Right cardiac atrium (tissue), 5 donors: ENCODE measurements at regions not wholly inside any gene's neighbourhood (a gene's known extent, or its start where the extent isn't known, plus 50 kb on each side); places are given as distances from the start of the nearest gene placed in this dataset.

Source experiments
- ATAC-seq, 2 donors: fragments of 200-7000 bp; cut with Tn5 transposase; one replicate each; pipeline versions ENCODE4 v1.8.0 to v1.9.1; 2020; ENCODE audit warnings: moderate library complexity in 2 of 2, mild to moderate bottlenecking in 1 of 2
- DNase-seq, 3 donors: peaks; one replicate each; pipeline ENCODE4 v3.0.0-alpha.2; 2020
- H3K27ac ChIP-seq: one replicate; pipeline ENCODE4 v1.5.1; 2013; ENCODE audit warnings: mild to moderate bottlenecking, low read length, control low read depth, moderate library complexity
- H3K27me3 ChIP-seq: one replicate; pipeline ENCODE4 v1.6.1; 2013; ENCODE audit not compliant: control insufficient read depth, insufficient read depth
- H3K4me1 ChIP-seq: one replicate; pipeline ENCODE4 v1.6.1; 2013; ENCODE audit warnings: low read length; ENCODE audit not compliant: control insufficient read depth, insufficient read depth
- H3K4me3 ChIP-seq: one replicate; pipeline ENCODE4 v1.5.1; 2013; ENCODE audit warnings: low read length, control low read depth
- H3K9me3 ChIP-seq: one replicate; pipeline ENCODE4 v1.6.1; 2013; ENCODE audit warnings: low read length; ENCODE audit not compliant: control insufficient read depth
- WGBS: extraction: QIAGEN DNeasy Blood & Tissue Kit; methylation state at CpG from one replicate; pipeline ENCODE4 v1.1.7; 2013; 5-methylcytosine and 5-hydroxymethylcytosine counted together
- intact Hi-C, 4 donors: fragments of 100-400 bp; cut with DNase I; formaldehyde crosslinking; loops; one replicate each; pipeline versions ENCODE4 v1.11.0 to v1.14.0; 2022 to 2023
- donor health status: healthy with polysubstance abuse.
- donor health status: DM: no; HTN: yes; CAD: no.
- donor health status: DM: no; HTN: no; CAD: no.
- donor health status: DM: no; HTN: yes; CAD: no; lungs with severe emphysema.
- donor health status: DM: yes; HTN: yes; CAD: no.

DNA sequence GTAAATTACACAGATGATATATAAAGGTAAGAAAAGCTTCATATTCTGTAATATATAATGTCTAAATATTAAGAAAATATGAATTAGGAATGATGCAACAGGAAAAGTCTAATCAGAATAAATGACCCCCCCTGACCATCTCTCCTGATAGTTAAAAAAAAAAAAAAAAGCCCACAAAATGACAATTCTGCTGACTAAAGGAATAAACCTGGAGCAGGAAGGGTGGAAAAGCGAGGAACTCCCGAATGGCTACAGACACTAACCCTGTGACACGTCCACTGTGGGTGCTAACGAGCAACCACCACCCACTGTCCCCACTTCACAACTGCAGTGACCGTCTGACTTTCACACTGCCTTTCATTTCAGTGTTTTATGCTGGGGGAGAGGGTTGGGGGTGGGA lies 67.6 kb upstream of the FOXQ1 start:
- Histone ChIP-seq H3K27me3 (no peaks in the 10 kb centered on the region), H3K4me3 (no peak overlapping the region), H3K4me1 (no peaks in the 10 kb centered on the region), H3K9me3 (no peaks in the 10 kb centered on the region), H3K27ac (no peak overlapping the region)
- no peak for DNase-seq
- intact Hi-C loops: no loop called here
- 79% methylated on average over 5 of the region's 5 CpGs for WGBS
- ATAC-seq: no peak

DNA sequence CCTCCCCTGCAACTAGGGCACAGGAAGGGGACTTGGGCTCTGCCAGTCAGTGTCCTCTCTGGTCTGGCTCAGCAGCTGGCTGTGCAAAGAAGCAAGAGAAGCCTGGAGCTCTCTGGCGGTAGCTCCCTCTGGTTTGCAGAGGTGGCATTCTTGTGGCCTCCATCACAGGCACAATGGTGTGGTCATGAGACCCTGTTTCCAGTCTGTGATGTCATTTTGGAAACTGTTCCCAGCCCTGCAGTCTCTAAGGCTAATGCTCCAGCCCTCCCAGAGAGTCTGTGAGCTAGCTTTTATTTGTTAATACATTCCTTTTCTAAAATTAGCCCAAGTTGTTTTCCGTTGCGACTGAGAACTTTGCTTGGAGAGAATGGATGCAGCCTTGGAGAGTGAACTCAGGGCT lies 69.5 kb upstream of the FOXQ1 start:
- intact Hi-C loops: no loop called here
- H3K9me3 ChIP-seq: no peaks in the 10 kb centered on the region
- no peak for ATAC-seq
- H3K4me3 ChIP-seq: no peak overlapping the region
- WGBS: 41% methylated on average over 3 of the region's 3 CpGs
- DNase-seq: no peak
- no peaks in the 10 kb centered on the region for H3K4me1 ChIP-seq
- H3K27me3 ChIP-seq: no peaks in the 10 kb centered on the region
- no peak overlapping the region for H3K27ac ChIP-seq

DNA sequence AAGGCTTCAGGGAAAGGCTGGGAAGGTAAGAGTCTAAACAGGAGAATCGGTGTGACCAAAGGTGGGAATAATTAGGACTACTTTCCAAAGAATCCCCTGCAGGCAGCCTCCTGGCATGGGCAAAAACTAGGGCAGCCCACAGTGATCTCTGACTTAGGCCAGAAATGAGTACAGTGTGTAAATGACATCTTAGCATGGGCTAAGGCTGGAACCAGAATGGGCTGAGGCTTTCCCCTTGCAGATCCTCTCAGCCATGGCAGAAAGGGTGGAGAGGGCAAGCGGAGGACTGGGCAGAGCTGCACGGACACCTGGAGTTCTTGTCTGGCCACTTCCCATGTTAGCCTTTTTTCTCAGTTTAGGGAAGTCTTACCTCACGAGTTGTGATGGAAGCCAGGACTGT lies 69.9 kb upstream of the FOXQ1 start:
- ATAC-seq (no peak), DNase-seq (no peak)
- Histone ChIP-seq H3K27me3 (no peaks in the 10 kb centered on the region), H3K4me1 (no peaks in the 10 kb centered on the region), H3K27ac (no peak overlapping the region), H3K9me3 (no peaks in the 10 kb centered on the region), H3K4me3 (no peak overlapping the region)
- WGBS: 73% methylated on average over 4 of the region's 4 CpGs
- intact Hi-C loops: no loop called here

DNA sequence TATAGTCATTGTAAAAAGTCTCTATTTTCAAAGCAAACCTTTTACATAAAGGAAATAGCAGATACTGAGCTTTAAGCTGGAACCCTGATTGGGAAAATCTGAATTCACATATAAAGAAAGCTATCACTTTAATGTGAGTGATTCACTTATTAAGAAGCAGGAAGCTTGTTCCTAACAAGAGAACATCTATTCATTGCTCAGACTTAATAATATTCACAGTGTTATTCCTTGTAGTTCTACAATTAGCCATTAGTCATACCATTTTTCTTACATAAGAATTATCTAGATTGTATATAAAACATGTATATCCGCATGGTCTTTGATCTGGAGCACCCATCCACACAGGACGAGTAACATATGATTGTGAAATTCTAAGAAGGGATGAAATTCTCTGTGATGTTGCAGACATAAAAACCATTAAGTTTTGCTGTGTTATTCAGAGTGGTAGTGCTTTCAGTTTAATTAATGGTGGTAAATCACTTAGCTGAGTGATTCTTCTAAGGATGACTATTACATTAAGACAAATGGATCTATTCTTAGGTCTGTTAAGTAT lies 71.1 kb upstream of the FOXQ1 start:
- ATAC-seq (no peak), DNase-seq (no peak)
- Histone ChIP-seq H3K4me1 (no peaks in the 10 kb centered on the region), H3K9me3 (no peaks in the 10 kb centered on the region), H3K4me3 (no peak overlapping the region), H3K27me3 (no peaks in the 10 kb centered on the region), H3K27ac (no peak overlapping the region)
- 75% methylated on average over 2 of the region's 2 CpGs for WGBS
- intact Hi-C loops: no loop called here

DNA sequence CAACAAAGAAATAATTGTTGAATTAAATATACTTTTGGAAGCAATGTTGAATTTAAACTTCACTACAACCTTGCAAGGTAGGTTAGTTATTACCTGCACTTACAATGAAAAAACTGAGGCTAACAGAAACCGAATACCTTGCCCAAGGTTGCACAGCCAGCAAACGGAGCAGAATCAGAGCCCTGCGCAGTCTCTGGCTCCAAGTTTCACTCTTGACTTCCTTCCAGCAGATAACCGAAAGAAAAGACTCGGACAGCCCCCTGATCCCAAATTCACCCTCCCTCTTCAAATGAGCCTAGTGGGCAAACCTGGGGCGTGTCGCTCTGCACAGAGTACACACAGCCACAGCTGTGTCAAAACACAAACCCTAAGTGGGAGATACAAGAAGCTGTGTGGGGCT lies 72.1 kb upstream of the FOXQ1 start:
- no peak for ATAC-seq
- intact Hi-C loops: no loop called here

DNA sequence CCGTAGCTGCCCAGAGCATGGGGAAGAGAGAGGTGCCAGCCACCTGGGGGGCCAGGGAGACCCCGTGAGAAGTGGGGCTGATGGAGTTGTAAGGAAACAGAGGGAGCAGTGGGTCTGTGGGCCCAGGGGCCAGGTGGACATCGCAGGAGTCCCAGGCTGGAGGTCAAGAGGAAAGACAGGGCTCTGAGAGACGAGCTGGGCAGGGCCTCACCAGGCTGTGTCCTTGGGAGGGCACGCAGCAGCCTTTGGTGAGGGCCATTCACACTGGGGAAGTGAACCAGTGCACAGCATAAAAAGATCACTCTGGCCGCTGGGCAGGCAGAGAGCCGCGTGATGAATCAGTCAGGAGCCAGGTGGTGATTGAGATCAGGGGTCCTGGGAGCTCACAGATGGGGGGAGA lies 73.9 kb upstream of the FOXQ1 start:
- no peaks in the 10 kb centered on the region for H3K4me1 ChIP-seq
- 81% methylated on average over 8 of the region's 8 CpGs for WGBS
- ATAC-seq (no peak), DNase-seq (no peak)
- no peak overlapping the region for H3K4me3 ChIP-seq
- no peaks in the 10 kb centered on the region for H3K9me3 ChIP-seq
- no peaks in the 10 kb centered on the region for H3K27me3 ChIP-seq
- intact Hi-C loops: no loop called here
- no peak overlapping the region for H3K27ac ChIP-seq

More for the DNA sequence above, 72.1 kb upstream of the FOXQ1 start:
- H3K27ac ChIP-seq: no peak overlapping the region
- no peaks in the 10 kb centered on the region for H3K9me3 ChIP-seq
- no peak overlapping the region for H3K4me3 ChIP-seq
- H3K27me3 ChIP-seq: no peaks in the 10 kb centered on the region
- no peak for DNase-seq
- WGBS: 67% methylated on average over 7 of the region's 7 CpGs
- no peaks in the 10 kb centered on the region for H3K4me1 ChIP-seq

DNA sequence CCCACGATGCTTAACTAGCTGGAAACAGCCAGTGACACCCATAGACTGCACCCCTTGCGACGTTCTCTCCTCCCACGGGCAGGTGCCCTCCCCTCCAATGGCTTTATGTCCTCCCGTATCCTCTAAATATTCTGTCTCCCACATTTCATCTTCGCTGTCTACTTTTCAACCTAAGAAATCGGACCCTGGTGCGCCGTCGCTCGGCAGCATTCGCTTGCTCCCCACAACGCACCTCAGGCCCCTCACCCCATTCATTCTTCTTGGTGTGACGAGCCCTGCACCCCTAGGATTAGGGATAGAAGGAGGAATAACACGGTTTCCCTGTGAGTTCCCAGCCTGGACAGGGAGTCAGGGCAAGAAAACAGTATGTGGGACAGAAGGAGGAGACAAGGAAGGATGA lies 74.3 kb upstream of the FOXQ1 start:
- no peak overlapping the region for H3K4me3 ChIP-seq
- no peaks in the 10 kb centered on the region for H3K4me1 ChIP-seq
- no peak overlapping the region for H3K27ac ChIP-seq
- H3K27me3 ChIP-seq: no peaks in the 10 kb centered on the region
- DNase-seq: no peak
- ATAC-seq: no peak
- intact Hi-C loops: no loop called here
- no peaks in the 10 kb centered on the region for H3K9me3 ChIP-seq
- 85% methylated on average over 15 of the region's 15 CpGs for WGBS

DNA sequence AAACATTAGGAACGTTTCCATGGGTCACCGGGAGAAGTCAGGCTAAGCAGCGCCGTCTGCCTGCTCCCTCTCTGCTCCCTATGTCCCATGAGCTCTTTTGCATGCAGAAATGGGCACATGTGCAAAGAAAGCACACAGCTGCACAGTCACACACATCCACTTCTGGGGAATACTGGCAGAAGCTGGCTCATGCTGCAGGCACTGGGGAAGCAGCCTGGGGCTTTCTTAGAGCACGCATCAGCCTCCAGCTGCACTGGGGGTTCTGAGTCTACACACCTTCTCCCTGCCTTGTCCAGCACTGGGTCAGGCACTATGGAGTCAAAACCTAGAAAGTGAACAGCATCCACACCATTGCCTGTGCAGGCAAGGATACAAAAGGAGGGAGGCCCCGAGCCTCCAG lies 76.1 kb upstream of the FOXQ1 start:
- H3K27ac ChIP-seq: no peak overlapping the region
- H3K9me3 ChIP-seq: no peaks in the 10 kb centered on the region
- ATAC-seq: no peak
- intact Hi-C loops: no loop called here
- WGBS: 75% methylated on average over 6 of the region's 6 CpGs
- no peaks in the 10 kb centered on the region for H3K27me3 ChIP-seq
- DNase-seq: no peak
- H3K4me3 ChIP-seq: no peak overlapping the region
- no peaks in the 10 kb centered on the region for H3K4me1 ChIP-seq

DNA sequence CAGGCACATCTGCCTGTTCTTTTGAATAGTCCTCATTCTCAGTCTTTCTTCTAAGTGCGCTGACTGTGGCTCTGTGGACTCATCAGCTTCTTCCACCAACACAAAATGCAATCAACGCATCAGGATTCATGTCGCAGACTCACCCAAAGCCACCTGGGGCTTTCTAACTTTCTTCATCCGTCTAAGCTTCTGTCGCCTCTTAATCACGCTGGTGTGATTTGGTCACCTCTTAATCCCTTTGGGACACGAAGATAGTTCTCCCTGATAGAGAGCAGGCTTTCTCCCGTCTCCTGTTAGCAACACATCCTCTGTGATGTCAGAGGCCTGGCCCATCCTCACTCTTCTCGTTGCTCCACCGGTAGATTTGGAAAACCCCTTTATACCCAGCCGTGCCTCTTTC lies 78.0 kb upstream of the FOXQ1 start:
- intact Hi-C loops: no loop called here
- Histone ChIP-seq H3K4me1 (no peaks in the 10 kb centered on the region), H3K4me3 (no peak overlapping the region), H3K27me3 (no peaks in the 10 kb centered on the region), H3K9me3 (no peaks in the 10 kb centered on the region), H3K27ac (no peak overlapping the region)
- ATAC-seq (no peak), DNase-seq (no peak)
- 56% methylated on average over 11 of the region's 11 CpGs for WGBS

DNA sequence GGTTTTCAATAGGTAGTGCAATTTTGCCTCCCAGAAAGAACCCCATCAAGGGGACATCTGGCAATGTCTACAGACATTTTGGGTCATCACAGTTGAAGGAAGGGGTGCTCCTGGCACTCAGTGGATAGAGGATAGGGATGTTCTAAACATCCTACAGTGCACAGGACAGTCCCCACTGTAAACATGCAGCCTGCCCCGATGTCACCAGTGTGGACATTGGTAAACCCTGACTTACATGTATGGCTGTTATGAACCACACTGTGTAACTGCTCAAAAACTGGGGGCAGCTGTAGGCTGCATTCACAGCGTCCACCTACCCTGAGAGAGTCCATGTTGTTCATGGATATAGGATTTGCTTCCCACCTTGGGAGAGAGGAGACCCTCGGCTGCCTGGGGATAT lies 79.3 kb upstream of the FOXQ1 start:
- no peaks in the 10 kb centered on the region for H3K4me1 ChIP-seq
- ATAC-seq: no peak
- H3K27ac ChIP-seq: no peak overlapping the region
- 81% methylated on average over 3 of the region's 3 CpGs for WGBS
- no peaks in the 10 kb centered on the region for H3K27me3 ChIP-seq
- no peak overlapping the region for H3K4me3 ChIP-seq
- intact Hi-C loops: no loop called here
- no peaks in the 10 kb centered on the region for H3K9me3 ChIP-seq
- no peak for DNase-seq

DNA sequence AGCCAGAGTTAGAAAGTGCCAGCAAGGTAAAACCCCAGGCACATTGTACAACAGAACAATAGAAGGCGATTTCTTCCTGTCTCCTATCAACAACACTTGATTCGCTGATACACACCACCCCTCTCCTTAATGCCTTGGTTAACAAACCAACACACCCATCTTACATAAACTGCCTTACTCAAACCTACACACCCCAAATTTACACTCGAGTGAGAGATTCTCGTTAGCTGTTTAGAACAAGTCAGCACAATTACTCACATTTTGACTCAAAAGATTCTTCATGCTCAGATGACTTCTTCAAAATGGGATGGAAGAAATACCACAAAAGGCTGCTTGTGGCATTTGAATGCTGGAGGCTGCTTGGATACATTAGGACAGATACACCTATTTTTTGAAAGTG lies 80.0 kb upstream of the FOXQ1 start:
- no peak for DNase-seq
- ATAC-seq: no peak
- 70% methylated on average over 4 of the region's 4 CpGs for WGBS
- H3K27me3 ChIP-seq: no peaks in the 10 kb centered on the region
- intact Hi-C loops: no loop called here
- H3K4me3 ChIP-seq: no peak overlapping the region
- H3K9me3 ChIP-seq: no peaks in the 10 kb centered on the region
- no peaks in the 10 kb centered on the region for H3K4me1 ChIP-seq
- H3K27ac ChIP-seq: no peak overlapping the region
